Neural cell (in vitro differentiated cells): ENCODE measurements at regions not wholly inside any gene's neighbourhood (a gene's known extent, or its start where the extent isn't known, plus 50 kb on each side); places are given as distances from the start of the nearest gene placed in this dataset.

Experiments
- EP300 ChIP-seq: fragments of 450-650 bp; conservative IDR thresholded peaks from 2 replicates; pipeline ENCODE4 v1.6.1; 2014; ENCODE audit warnings: antibody characterized with exemption, mild to moderate bottlenecking, moderate library complexity; ENCODE audit not compliant: poor library complexity, severe bottlenecking
- EZH2 ChIP-seq: fragments of 200-600, 300-800 bp; shearing (Covaris generic), sonication (generic); IDR thresholded peaks from 2 replicates; pipeline ENCODE4 v1.6.1; 2014; ENCODE audit warnings: antibody characterized with exemption, low read length, borderline replicate concordance, mild to moderate bottlenecking; ENCODE audit not compliant: insufficient read depth, poor library complexity, severe bottlenecking
- RAD21 ChIP-seq: fragments of 450-650 bp; conservative IDR thresholded peaks from 2 replicates; pipeline ENCODE4 v1.6.1; 2014; ENCODE audit warnings: antibody characterized with exemption, mild to moderate bottlenecking, moderate library complexity
- SMC3 ChIP-seq: fragments of 450-650 bp; conservative IDR thresholded peaks from 2 replicates; pipeline ENCODE4 v1.6.1; 2014; ENCODE audit warnings: antibody characterized with exemption, mild to moderate bottlenecking, moderate library complexity; ENCODE audit not compliant: poor library complexity
- TAF1 ChIP-seq: IDR thresholded peaks from 2 replicates; pipeline ENCODE4 v1.6.1; 2012; ENCODE audit warnings: low read depth
- TF ChIP-seq, protein P1 (sequence below): fragments of 450-650 bp; IDR thresholded peaks from 2 replicates; pipeline ENCODE4 v1.5.1; 2014; ENCODE audit warnings: antibody characterized with exemption, mild to moderate bottlenecking, moderate library complexity; ENCODE audit not compliant: poor library complexity, severe bottlenecking
- TF ChIP-seq, protein P2 (sequence below): IDR thresholded peaks from 2 replicates; pipeline ENCODE4 v1.6.1; 2012; ENCODE audit warnings: borderline replicate concordance

DNA sequence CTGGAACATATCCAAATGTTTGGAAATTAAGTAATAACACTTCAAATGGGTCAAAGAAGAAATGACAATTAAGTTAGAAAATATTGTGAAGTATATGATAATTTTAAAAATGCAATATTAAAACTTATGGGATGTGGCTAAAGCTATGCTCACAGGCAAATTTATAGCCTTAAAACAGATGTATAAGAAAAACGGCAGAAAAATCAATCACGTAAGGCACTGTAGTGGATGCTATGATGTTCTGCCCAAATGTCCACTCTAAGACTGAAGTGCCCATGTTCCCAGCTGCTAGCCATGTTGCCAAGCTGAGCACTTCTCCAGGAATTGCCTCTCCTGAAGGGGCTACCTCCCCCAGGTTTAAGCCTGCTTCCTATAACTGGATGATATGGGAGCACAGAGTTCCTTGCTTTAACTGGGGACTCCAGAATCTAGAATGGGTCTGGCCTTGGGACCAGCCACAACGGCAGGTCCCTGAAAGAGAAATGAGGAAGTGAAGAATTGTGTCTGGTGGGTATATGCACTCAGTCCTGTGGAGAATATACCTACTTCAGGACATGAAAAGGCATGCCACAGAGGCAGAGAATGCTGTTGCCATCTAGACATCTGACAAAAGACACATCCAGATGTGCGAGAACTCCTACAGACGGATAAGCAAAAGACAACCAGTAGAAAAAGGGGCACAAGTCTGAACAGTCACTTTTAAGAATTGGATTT lies 78.2 kb upstream of the RXRA start:
- TF ChIP-seq, protein P1, sequence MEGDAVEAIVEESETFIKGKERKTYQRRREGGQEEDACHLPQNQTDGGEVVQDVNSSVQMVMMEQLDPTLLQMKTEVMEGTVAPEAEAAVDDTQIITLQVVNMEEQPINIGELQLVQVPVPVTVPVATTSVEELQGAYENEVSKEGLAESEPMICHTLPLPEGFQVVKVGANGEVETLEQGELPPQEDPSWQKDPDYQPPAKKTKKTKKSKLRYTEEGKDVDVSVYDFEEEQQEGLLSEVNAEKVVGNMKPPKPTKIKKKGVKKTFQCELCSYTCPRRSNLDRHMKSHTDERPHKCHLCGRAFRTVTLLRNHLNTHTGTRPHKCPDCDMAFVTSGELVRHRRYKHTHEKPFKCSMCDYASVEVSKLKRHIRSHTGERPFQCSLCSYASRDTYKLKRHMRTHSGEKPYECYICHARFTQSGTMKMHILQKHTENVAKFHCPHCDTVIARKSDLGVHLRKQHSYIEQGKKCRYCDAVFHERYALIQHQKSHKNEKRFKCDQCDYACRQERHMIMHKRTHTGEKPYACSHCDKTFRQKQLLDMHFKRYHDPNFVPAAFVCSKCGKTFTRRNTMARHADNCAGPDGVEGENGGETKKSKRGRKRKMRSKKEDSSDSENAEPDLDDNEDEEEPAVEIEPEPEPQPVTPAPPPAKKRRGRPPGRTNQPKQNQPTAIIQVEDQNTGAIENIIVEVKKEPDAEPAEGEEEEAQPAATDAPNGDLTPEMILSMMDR = no peak
- no peak for TF ChIP-seq SMC3
- no peak for TF ChIP-seq EP300
- no peak for TF ChIP-seq EZH2
- no peak for TF ChIP-seq RAD21
- TF ChIP-seq, protein P2, sequence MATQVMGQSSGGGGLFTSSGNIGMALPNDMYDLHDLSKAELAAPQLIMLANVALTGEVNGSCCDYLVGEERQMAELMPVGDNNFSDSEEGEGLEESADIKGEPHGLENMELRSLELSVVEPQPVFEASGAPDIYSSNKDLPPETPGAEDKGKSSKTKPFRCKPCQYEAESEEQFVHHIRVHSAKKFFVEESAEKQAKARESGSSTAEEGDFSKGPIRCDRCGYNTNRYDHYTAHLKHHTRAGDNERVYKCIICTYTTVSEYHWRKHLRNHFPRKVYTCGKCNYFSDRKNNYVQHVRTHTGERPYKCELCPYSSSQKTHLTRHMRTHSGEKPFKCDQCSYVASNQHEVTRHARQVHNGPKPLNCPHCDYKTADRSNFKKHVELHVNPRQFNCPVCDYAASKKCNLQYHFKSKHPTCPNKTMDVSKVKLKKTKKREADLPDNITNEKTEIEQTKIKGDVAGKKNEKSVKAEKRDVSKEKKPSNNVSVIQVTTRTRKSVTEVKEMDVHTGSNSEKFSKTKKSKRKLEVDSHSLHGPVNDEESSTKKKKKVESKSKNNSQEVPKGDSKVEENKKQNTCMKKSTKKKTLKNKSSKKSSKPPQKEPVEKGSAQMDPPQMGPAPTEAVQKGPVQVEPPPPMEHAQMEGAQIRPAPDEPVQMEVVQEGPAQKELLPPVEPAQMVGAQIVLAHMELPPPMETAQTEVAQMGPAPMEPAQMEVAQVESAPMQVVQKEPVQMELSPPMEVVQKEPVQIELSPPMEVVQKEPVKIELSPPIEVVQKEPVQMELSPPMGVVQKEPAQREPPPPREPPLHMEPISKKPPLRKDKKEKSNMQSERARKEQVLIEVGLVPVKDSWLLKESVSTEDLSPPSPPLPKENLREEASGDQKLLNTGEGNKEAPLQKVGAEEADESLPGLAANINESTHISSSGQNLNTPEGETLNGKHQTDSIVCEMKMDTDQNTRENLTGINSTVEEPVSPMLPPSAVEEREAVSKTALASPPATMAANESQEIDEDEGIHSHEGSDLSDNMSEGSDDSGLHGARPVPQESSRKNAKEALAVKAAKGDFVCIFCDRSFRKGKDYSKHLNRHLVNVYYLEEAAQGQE = no peak
- TF ChIP-seq TAF1 = no peak
